ENCODE measurements at regions not wholly inside any gene's neighbourhood (a gene's known extent, or its start where the extent isn't known, plus 50 kb on each side); places are given as distances from the start of the nearest gene placed in this dataset.
A peak's percentile ranks its signal among the peaks of the same experiment; 100 is the strongest.
"Not testable (repeated sequence)": the region's sequence is repeated elsewhere in the genome, so short reads cannot be mapped to it uniquely, and the experiment has no call there.

DNA sequence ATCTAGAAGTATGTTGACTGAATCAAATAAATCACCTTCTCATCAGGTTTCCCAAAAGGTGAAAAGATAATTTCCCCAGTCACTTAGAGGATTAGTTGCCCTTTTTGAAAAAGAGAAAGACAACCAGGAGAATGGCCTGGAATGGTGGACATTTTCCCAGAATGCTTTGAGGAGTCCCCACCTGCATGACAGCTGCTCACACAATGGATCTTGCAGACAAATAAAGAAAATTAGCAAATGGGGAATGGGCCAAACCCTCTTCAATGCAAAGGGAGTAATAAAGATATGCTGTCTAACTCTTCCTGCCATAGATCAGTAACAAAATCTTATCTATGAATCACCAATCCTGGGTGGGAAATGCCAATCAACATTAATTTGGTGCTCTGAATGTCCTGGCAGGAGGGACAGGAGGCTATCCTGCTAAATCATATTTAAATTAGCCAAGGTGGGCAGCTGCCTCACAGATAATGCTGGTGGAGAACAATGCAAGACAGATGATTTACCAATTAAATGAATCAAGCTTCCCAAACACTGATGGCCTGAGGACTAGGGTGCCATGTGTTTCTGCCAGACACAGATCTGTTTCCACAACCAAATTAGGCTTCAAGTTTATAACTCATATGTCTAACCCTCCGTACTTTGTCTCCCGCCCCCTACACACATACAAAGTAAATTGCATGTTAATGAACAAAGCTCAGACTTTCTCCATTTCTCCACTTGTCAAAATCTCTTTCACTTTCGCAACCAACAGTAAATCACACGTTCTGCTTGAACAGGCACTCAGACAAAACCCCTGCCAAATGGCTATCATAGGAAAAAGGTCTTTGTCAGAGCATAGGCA is 488.0 kb upstream of the PLXNA2 start:
- H3K4me3 ChIP-seq (ENCODE audit: low read depth, low read length): no peak overlapping the region
- TF ChIP-seq, protein P1, sequence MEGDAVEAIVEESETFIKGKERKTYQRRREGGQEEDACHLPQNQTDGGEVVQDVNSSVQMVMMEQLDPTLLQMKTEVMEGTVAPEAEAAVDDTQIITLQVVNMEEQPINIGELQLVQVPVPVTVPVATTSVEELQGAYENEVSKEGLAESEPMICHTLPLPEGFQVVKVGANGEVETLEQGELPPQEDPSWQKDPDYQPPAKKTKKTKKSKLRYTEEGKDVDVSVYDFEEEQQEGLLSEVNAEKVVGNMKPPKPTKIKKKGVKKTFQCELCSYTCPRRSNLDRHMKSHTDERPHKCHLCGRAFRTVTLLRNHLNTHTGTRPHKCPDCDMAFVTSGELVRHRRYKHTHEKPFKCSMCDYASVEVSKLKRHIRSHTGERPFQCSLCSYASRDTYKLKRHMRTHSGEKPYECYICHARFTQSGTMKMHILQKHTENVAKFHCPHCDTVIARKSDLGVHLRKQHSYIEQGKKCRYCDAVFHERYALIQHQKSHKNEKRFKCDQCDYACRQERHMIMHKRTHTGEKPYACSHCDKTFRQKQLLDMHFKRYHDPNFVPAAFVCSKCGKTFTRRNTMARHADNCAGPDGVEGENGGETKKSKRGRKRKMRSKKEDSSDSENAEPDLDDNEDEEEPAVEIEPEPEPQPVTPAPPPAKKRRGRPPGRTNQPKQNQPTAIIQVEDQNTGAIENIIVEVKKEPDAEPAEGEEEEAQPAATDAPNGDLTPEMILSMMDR (IDR thresholded peaks at IDR 0.05; ENCODE audit: low read depth, low read length, missing control alignments): no peak
- peak; percentile 11 for DNase-seq (ENCODE audit: low read depth)
- in situ Hi-C loops (cut with HindIII; ENCODE audit: low sequenced_read_pairs): no loop called here

DNA sequence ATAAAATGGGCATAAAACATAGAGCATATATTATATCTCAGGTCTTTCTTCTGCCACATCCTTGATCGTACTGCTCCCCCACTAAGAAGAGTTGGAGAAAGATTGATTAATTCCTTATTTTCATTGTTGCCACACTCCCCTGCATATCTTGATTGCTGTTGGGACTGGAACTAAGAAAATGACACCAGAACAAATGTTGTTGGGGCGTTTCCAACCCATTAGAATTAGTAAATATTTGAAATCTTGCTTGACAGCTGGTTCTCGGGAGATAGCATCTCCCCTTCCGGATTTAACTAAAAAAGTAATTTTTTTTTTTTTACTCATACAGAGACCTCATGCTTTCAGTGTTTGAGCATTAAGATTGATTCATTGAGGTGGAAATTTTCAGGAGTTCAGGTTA is 493.0 kb upstream of the PLXNA2 start:
- no peak for DNase-seq (ENCODE audit: low read depth)
- in situ Hi-C loops (cut with HindIII; ENCODE audit: low sequenced_read_pairs): no loop called here
- TF ChIP-seq, protein P1 (IDR thresholded peaks at IDR 0.05; ENCODE audit: low read depth, low read length, missing control alignments): no peak
- no peak overlapping the region for H3K4me3 ChIP-seq (ENCODE audit: low read depth, low read length)

DNA sequence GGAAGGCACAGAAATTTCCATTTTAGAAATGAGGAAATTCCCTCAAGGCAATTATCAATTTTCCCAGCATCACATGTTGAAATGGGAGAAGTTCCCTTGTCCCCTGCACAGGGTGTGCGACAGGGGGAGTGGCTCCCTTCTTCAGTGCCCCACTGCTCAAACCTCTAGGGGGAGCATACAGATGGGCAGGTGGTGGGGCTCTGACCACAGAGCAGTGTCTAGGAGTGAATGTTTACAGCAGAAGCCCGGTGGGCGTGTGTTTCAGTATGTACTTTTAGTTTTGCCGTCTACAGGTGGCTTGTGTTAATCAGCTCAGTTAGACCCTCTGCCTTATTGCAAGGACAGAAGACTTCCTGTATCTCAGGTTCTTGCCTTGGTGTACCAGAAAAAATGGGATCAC is 493.7 kb upstream of the PLXNA2 start:
- in situ Hi-C loops (cut with HindIII; ENCODE audit: low sequenced_read_pairs): no loop called here
- DNase-seq (ENCODE audit: low read depth): no peak
- TF ChIP-seq, protein P1 (IDR thresholded peaks at IDR 0.05; ENCODE audit: low read depth, low read length, missing control alignments): no peak
- no peak overlapping the region for H3K4me3 ChIP-seq (ENCODE audit: low read depth, low read length)

DNA sequence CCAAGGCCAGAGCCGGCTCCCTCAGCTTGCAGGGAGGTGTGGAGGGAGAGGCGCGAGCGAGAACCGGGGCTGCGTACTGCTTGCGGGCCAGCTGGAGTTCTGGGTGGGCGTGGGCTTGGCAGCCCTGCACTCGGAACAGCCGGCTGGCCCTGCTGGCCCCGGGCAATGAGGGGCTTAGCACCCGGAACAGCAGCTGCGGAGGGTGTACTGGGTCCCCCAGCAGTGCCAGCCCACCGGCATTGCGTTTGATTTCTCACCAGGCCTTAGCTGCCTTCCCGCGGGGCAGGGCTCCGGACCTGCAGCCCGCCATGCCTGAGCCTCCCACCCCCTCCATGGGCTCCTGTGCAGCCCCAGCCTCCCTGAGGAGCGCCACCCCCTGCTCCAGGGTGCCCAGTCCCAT is 495.5 kb upstream of the PLXNA2 start:
- in situ Hi-C loops (cut with HindIII; ENCODE audit: low sequenced_read_pairs): loop anchor here (10.0 kb wide), 1 partner anchor 215 kb away; no protein-coding TSS in a partner anchor
- DNase-seq (ENCODE audit: low read depth); H3K4me3 ChIP-seq (ENCODE audit: low read depth, low read length): not testable (repeated sequence)

DNA sequence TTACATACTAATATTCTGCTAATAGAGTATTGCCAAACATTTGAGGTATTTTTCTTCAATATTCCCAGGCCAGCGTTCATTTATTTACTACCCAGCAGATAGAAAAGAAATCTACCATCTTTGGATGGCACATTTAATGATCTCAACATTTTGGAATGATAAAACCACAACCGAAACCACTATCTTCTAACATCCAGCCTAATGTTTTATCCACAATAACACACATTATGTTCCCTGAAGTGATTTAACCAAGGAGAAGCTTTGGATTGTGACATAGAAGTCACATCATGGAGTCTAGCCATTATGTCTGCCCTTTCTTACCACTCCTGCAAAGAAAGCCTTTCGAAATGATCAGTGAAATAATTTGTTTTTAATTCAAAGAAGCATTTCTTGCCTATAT is 497.1 kb upstream of the PLXNA2 start:
- no peak for DNase-seq (ENCODE audit: low read depth)
- TF ChIP-seq, protein P1 (IDR thresholded peaks at IDR 0.05; ENCODE audit: low read depth, low read length, missing control alignments): no peak
- H3K4me3 ChIP-seq (ENCODE audit: low read depth, low read length): no peak overlapping the region
- in situ Hi-C loops (cut with HindIII; ENCODE audit: low sequenced_read_pairs): loop anchor here (10.0 kb wide), 1 partner anchor 214 kb away; no protein-coding TSS in a partner anchor

DNA sequence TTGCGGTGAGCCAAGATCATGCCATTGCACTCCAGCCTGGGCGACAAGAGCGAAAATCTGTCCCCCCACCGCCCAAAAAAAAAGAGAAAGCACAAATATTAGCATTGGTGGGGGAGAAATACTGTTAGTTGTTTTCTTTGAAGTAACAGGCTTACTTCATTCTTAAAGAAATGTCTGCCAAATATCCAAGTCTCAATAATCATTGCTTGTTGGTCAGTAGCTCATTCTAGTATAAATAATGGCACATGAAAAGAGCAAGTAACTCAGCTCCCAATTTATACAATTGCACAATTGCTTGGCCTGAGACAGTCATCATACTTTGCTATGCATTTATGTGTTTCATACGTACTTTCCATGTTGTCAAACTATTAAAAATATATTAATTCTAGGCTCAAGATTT is 499.2 kb upstream of the PLXNA2 start:
- TF ChIP-seq, protein P1 (IDR thresholded peaks at IDR 0.05; ENCODE audit: low read depth, low read length, missing control alignments): no peak
- no peak overlapping the region for H3K4me3 ChIP-seq (ENCODE audit: low read depth, low read length)
- in situ Hi-C loops (cut with HindIII; ENCODE audit: low sequenced_read_pairs): loop anchor here (10.0 kb wide), 1 partner anchor 211 kb away; no protein-coding TSS in a partner anchor
- DNase-seq (ENCODE audit: low read depth): no peak

DNA sequence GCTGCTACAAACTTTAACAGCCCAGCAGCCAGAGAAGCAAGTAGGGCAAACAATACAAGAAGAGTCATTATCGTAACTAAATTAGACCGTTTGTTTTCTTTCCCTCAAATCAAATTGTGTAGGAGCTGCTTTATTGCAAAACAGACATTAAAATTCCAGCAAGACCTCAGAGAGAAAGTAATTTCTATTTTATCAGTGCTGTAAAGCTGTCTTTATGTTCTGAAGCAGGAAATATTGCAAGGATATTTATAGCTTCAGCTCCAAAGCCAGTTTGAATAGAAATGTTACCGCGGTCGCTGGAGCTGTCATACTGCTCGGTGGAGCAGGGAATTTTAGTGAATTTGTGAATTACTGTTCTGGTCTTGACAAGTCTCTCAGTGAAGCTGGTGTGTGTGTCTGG is 503.8 kb upstream of the PLXNA2 start:
- in situ Hi-C loops (cut with HindIII; ENCODE audit: low sequenced_read_pairs): loop anchor here (10.0 kb wide), 1 partner anchor 207 kb away; no protein-coding TSS in a partner anchor
- TF ChIP-seq, protein P1 (IDR thresholded peaks at IDR 0.05; ENCODE audit: low read depth, low read length, missing control alignments): no peak
- no peak overlapping the region for H3K4me3 ChIP-seq (ENCODE audit: low read depth, low read length)
- no peak for DNase-seq (ENCODE audit: low read depth)

All from astrocyte of the cerebellum (primary cell).